ENCODE measurements at regions not wholly inside any gene's neighbourhood (a gene's known extent, or its start where the extent isn't known, plus 50 kb on each side); places are given as distances from the start of the nearest gene placed in this dataset.

GRCh38 chr16:59683709-59684108 lies 949.6 kb upstream of the GOT2 start:
- TF ChIP-seq CTCF (IDR thresholded peaks at IDR 0.05) (no peak), POLR2A (IDR thresholded peaks at IDR 0.05) (no peak)

All from stomach (tissue), 4 donors.